HG03439 (cell line): ENCODE measurements at regions not wholly inside any gene's neighbourhood (a gene's known extent, or its start where the extent isn't known, plus 50 kb on each side); places are given as distances from the start of the nearest gene placed in this dataset.
"Not testable (repeated sequence)": the region's sequence is repeated elsewhere in the genome, so short reads cannot be mapped to it uniquely, and the experiment has no call there.

ENCODE experiments used
- ATAC-seq: cut with Tn5 transposase; IDR thresholded peaks from one replicate; pipeline ENCODE4 v1.9.1; 2021; ENCODE audit warnings: mild to moderate bottlenecking, moderate library complexity; ENCODE audit not compliant: unreplicated experiment

DNA sequence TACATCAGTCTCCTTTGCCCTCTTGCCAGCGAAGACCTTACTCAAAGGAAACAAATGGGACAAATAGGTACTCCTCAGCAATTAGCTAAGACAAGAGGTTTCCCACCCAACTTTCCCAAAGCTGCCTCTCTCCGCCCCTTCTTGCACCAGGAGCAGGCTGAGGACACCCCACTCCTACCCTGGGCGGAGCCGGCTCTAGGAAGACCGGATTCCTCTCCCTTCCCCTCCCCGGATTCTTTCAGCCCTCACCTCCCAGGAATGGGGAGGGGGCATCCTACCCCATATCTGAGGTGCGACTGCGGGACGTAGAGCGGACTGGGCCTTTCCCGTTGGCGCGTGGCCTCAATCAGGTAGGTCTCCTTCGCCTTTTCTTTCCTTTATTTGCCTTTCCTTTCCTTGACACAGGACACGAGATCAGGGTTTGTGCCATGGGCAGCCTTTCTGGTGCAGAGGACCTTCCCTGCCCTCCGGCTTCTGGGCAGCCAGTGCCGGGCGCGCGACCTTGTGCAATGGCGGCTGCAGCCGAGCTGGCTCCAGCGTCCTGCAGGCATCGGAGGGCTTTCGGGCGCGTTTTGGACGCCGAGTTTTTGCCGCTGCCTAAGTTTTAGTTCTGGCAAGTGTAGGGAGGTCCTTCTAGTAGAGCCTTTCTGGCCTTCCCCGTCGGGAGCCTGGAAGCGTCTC is 279.9 kb downstream of the PLS3 start:
- not testable (repeated sequence) for ATAC-seq

GRCh38 chrX:115850986-115851385 is 290.0 kb downstream of the PLS3 start:
- ATAC-seq = not testable (repeated sequence)

DNA sequence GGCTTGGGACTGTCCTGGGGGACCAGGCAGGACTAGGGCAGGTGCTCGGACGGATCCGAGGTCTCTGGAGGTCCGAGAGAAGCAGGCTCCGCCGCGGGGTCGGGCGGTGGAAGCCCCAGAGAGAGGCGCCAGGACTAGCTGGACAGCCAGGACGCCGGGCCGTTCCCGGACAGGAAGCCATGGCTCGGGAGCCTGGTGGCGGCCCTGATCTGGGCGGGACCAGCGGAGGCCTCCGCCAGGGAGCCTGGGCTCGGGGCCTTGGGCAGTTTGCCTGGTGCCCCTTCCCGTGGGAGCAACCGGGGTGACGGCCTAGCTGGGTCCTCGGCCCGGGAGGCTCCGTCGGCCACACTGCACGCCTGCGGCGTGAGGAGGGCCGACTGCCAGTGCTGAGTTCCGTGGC is 292.3 kb downstream of the PLS3 start:
- ATAC-seq = not testable (repeated sequence)

DNA sequence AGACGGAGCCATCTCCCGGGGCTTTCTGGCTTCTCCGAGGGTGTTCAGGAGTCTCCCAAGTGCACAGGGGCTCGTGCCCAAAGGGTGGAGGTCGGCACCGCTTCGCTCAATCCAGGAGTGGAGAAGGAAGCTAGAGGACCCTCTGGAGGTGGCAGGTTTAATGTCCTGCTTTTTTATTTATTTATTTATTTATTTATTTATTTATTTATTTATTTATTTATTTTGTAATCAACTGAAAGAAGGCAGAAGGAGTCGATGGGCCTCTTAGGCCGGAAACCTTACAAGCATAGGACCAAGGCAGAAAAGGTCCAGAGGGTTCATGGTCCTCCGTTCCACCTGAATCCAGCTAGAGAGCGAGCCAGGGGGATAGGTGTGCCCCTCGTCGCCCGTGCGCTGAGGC is 289.4 kb upstream of the AGTR2 start:
- ATAC-seq = not testable (repeated sequence)

DNA sequence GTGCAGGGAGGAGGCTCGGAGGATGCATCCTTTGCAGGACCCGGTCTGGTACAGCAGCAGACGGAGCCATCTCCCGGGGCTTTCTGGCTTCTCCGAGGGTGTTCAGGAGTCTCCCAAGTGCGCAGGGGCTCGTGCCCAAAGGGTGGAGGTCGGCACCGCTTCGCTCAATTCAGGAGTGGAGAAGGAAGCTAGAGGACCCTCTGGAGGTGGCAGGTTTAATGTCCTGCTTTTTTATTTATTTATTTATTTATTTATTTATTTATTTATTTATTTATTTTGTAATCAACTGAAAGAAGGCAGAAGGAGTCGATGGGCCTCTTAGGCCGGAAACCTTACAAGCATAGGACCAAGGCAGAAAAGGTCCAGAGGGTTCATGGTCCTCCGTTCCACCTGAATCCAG is 286.4 kb upstream of the AGTR2 start:
- ATAC-seq = not testable (repeated sequence)

- ATAC-seq = not testable (repeated sequence)
Observed at GRCh38 chrX:115888041-115888440, 282.5 kb upstream of the AGTR2 start.

DNA sequence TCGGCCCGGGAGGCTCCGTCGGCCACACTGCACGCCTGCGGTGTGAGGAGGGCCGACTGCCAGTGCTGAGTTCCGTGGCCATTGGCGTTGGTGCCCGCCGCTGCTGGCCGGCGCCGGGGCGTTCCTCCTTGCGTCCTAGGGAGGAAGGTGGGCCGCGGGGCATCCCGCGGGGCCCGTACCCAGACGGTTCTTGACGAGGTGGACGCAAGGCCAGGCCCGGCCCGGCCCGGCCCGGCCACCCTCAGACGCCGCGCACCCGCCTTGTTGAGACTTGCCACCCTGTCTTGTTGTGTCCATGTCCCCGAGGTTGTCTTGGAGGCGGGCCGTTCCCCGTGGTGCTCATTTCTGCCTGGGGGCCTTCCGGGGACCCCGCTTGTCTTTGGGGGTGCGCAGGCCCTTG is 282.0 kb upstream of the AGTR2 start:
- not testable (repeated sequence) for ATAC-seq

GRCh38 chrX:115889121-115889890 is 281.2 kb upstream of the AGTR2 start:
- no peak for ATAC-seq

GRCh38 chrX:115892056-115892708 is 278.4 kb upstream of the AGTR2 start:
- no peak for ATAC-seq

- ATAC-seq = peak; percentile 72
Observed at GRCh38 chrX:115892787-115893671, 277.5 kb upstream of the AGTR2 start.

DNA sequence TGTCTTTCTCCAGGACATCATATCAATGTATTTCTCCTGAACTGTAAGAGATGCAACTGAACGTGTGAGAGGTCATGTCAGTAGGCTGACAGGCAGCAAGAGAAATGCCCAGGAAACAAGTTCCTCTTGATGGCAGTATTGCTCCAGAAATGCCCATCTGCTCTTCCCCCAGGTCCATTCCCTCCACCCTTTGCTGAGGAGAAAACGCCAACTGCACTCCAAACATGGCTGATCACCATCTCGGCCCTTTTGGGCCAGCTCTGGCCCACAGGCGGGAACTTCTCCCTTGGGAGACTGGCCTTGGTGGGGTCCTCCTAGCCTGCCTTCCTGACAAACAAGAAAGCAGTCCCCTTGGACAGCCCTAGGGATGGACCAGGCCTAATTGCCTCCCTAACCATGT is 276.5 kb upstream of the AGTR2 start:
- no peak for ATAC-seq

GRCh38 chrX:115895678-115896329 is 274.7 kb upstream of the AGTR2 start:
- no peak for ATAC-seq

DNA sequence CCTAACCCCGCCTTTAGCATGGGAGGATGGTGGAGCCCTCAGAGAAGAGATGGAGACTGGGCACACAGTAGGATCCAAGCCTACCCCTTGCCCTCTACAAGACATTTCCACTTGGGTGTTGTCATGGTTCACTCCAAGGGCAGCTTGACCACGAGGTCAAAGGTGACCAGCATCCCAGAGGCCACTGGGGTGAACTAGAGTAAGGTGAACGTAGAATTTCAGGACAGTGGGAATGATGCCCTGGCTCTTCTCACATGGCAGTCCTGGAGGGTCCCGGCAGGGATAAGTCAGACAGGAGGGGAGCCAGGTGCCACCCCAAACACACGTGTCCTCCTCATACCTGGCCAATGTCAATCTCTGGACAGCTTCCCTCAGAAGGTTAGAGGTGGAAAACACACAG is 274.2 kb upstream of the AGTR2 start:
- ATAC-seq = no peak

DNA sequence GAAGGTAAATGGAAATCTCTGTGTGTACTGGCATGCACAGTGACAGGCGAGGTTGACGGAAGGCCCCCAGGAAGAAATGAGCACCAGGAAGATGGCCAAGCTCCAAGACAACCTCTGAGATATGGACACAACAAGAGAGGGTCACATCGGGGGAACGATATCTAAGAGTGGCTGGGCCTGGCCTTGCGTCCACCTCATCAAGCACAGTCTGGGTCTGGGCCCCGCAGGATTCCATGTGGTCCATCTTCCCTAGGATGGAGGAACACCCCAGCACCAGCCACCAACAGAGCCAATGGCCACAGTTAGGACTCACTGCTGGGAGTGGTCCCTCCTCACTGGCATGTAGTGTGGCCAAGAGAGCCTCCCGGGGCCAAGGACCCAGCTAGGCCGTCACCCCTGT is 272.6 kb upstream of the AGTR2 start:
- no peak for ATAC-seq

GRCh38 chrX:115898382-115899001 is 272.1 kb upstream of the AGTR2 start:
- peak; percentile 82 for ATAC-seq

- no peak for ATAC-seq
Observed at GRCh38 chrX:115900425-115900824, 270.1 kb upstream of the AGTR2 start.

DNA sequence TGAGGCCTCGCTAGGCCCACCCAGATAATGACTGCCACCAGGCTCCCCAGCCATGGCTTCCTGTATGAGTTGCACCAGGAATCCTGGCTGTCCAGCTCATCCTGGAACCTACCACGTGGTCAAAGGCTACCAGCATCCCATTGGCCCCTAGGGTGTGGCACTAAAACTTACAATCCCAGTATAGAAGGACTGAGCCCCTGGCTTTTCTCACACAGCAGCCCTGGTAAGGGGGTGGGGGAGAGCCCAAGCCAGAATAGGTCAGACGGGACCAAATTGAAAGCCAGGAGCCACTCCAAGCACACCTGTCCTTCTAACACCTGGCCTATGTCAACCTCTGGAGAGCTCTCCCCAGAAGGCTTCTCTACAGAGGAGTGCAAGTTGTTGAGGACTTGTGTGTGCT is 269.3 kb upstream of the AGTR2 start:
- ATAC-seq = no peak

DNA sequence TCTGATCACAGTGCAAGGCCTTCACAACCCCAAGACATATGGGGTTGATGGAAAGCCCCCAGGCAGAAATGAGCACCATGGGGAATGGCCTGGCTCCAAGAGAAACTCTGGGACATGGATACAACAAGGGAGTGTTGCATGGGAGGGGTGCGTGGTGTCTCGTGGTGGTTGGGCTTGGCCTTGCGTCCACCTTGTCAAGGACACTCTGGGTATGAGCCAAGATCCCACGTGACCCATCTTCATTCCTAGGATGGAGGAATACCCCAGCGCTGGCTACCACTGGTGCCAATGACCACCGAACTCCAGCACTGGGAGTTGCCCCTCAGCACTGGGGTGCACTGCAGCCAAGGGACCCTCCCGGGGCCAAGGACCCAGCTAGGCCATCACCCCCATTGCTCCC is 267.5 kb upstream of the AGTR2 start:
- ATAC-seq = no peak

DNA sequence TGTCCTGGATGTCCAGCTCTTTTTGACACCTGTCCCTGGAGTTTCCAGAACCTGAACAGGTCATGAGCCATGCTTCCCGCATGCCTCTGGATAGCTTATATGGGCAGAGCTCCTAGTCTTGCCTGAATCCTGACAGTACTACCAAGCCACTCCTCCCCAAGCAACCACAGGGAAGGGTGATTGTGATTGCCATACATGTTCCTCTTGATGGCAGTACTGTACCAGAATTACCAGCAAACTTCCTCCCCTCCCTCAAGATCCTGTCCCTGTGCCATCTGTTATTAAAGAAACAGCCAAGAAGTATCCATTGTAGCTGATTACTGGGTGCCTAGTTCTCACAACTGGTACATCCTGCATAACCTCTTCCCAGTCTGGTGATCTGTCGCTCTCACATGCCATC is 264.3 kb upstream of the AGTR2 start:
- ATAC-seq = no peak

DNA sequence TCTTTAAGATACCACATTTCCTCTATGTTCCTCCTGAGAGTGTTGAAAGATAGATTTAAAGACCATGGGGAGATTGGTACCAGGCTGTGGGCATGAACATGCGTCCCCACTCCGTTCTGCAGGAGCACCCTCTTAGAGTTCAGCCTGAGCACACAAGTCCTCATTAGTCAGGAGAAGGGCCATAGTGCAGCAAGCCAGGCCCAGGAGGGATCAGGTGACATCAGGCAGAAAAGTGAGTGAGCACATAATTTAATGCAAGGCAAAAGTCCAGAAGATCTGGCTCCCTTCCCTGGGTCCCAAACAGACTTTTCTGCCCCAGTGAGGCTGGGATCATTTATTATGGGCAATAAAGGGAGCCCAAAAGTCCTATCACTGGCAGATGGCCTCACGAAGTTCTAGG is 263.7 kb upstream of the AGTR2 start:
- ATAC-seq = no peak
